ENCODE measurements at regions not wholly inside any gene's neighbourhood (a gene's known extent, or its start where the extent isn't known, plus 50 kb on each side); places are given as distances from the start of the nearest gene placed in this dataset.

DNA sequence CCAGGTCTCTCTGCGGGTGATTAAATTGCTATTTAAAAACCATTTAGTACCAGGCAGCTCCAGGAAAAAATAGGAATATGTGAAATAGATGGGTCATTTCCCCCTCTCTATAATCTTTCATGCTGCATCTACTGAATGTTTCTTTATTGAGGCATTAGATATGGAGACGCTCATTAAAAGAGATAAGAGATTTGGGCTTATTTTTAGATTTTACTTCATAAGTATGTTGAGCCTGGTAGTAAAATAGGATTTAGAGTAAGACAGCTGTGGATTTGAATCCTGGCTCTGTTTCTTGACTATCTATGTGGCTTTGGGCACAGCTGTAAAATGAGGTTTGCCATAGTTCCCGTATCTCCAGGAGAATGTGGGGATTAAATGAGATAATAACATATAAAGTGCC is 451.0 kb upstream of the GRIA1 start:
- peaks cover 28% of the 10 kb centered on the region for H3K9me3 Mint-ChIP-seq
- H3K4me3 Mint-ChIP-seq: no peak overlapping the region
- no peaks in the 10 kb centered on the region for H3K36me3 Mint-ChIP-seq (ENCODE audit: low read depth)
- DNase-seq: no peak
- no peak overlapping the region for H3K27ac Mint-ChIP-seq
- no peak for TF ChIP-seq CTCF (IDR thresholded peaks at IDR 0.05)
- H3K4me1 Mint-ChIP-seq (ENCODE audit: low read depth): no peaks in the 10 kb centered on the region
- no peaks in the 10 kb centered on the region; the same call in 1 of the 2 replicates for H3K27me3 Mint-ChIP-seq (ENCODE audit: insufficient read depth)

DNA sequence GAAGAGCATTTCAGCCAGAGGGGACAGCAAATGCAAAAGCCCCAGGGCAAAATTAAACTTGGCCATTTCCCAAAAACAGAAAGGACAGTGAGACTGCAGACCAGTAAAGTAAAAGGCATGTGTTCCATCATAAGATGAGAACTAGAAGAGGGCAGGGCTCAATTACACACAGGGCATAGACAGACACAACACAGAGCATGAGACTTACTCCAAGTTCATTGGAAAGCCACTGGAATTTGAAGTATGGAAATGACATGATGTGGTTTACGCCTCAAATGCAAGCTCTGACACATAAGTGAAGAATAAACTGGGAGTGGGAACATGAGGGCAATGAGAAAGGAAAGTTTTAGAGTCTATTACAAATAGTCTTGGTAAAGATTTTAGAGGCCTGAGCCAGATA is 446.6 kb upstream of the GRIA1 start:
- H3K4me3 Mint-ChIP-seq: no peak overlapping the region
- H3K4me1 Mint-ChIP-seq (ENCODE audit: low read depth): no peaks in the 10 kb centered on the region
- no peaks in the 10 kb centered on the region for H3K36me3 Mint-ChIP-seq (ENCODE audit: low read depth)
- no peaks in the 10 kb centered on the region; the same call in 1 of the 2 replicates for H3K27me3 Mint-ChIP-seq (ENCODE audit: insufficient read depth)
- no peak overlapping the region for H3K27ac Mint-ChIP-seq
- DNase-seq: no peak
- H3K9me3 Mint-ChIP-seq: peaks cover 23% of the 10 kb centered on the region
- TF ChIP-seq CTCF (IDR thresholded peaks at IDR 0.05): no peak

- DNase-seq: no peak
- Mint-ChIP-seq H3K27ac (no peak overlapping the region), H3K27me3 (ENCODE audit: insufficient read depth) (no peaks in the 10 kb centered on the region; the same call in 1 of the 2 replicates), H3K9me3 (peaks cover 19% of the 10 kb centered on the region), H3K4me1 (ENCODE audit: low read depth) (no peaks in the 10 kb centered on the region), H3K36me3 (ENCODE audit: low read depth) (no peaks in the 10 kb centered on the region), H3K4me3 (no peak overlapping the region)
- TF ChIP-seq CTCF (IDR thresholded peaks at IDR 0.05): no peak
These were observed 439.8 kb upstream of the GRIA1 start for GRCh38 chr5:153050496-153051179.

DNA sequence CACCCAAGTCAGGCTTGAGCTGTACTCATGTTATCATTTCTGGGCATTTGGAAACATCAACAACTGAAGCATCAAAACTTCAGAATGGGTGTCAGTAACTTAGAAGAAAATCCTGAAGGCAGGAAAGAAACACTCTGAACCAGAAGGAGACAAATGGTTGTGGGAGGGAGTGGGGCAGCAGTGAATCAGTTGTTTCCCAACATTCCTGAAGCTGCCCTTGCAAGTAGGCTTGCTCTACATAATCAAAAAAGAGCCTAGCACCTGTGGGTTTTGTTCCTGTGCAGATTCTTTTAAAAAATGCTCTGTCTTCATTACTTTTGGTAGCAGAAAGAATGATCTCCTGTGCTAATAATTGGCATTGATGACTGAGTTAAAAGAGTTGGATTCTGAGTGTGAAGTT is 424.2 kb upstream of the GRIA1 start:
- H3K4me1 Mint-ChIP-seq (ENCODE audit: low read depth): no peaks in the 10 kb centered on the region
- peaks cover 11% of the 10 kb centered on the region; the same call in 1 of the 2 replicates for H3K9me3 Mint-ChIP-seq

DNA sequence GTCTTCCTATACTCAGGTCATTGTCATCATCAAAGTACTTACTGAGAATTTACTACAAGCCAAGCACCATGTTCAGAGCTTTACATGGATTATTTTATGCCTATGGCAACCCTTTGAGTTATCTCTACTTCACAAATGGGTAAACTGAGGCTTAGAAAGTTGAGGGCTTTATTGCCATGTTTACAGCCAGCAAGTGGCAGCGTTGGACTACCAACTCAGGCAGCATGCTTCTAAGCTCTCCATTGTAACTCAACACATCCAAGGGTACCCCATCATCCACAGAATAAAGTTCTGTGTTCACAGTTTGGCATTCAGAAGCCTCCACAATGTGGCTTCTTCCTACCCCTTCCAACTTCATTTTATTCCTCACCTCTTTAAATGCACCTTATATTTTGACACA is 422.6 kb upstream of the GRIA1 start:
- no peaks in the 10 kb centered on the region for H3K36me3 Mint-ChIP-seq (ENCODE audit: low read depth)
- DNase-seq: no peak
- H3K27me3 Mint-ChIP-seq (ENCODE audit: insufficient read depth): no peaks in the 10 kb centered on the region; the same call in 1 of the 2 replicates
- H3K27ac Mint-ChIP-seq: no peak overlapping the region
- H3K9me3 Mint-ChIP-seq: peaks cover 8% of the 10 kb centered on the region; the same call in 1 of the 2 replicates
- H3K4me3 Mint-ChIP-seq: no peak overlapping the region
- no peak for TF ChIP-seq CTCF (IDR thresholded peaks at IDR 0.05)
- H3K4me1 Mint-ChIP-seq (ENCODE audit: low read depth): no peaks in the 10 kb centered on the region

More for the DNA sequence above, 424.2 kb upstream of the GRIA1 start:
- Mint-ChIP-seq H3K27ac (no peak overlapping the region), H3K36me3 (ENCODE audit: low read depth) (no peaks in the 10 kb centered on the region), H3K4me3 (no peak overlapping the region), H3K27me3 (ENCODE audit: insufficient read depth) (no peaks in the 10 kb centered on the region; the same call in 1 of the 2 replicates)
- TF ChIP-seq CTCF (IDR thresholded peaks at IDR 0.05): no peak
- DNase-seq: no peak

Data from HFFc6 (cell line).